ENCODE measurements at regions not wholly inside any gene's neighbourhood (a gene's known extent, or its start where the extent isn't known, plus 50 kb on each side); places are given as distances from the start of the nearest gene placed in this dataset.

DNA sequence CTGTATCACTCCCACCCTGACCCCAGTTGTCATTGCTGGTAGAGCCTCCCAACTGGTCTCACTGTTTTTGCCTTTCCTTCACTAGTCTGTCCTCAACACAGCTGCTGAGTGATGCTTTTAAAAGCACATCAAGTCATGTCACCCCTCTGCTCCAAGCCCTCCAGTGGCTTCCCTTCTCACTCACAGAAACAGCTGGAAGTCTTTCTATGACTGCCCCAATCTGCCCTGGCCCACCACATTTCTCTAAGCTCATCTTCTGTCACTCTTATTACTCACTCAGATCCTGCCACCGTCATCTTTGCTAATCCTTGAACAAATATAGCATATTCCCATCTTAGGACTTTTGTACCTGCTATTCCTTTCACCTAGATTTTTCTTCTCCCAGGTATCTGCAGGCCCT lies 242.6 kb upstream of the RBBP8 start:
- no peak for DNase-seq (ENCODE audit: low spot score)
- Histone ChIP-seq H3K27ac (no peak overlapping the region), H3K4me3 (no peak overlapping the region)
- TF ChIP-seq, protein P1, sequence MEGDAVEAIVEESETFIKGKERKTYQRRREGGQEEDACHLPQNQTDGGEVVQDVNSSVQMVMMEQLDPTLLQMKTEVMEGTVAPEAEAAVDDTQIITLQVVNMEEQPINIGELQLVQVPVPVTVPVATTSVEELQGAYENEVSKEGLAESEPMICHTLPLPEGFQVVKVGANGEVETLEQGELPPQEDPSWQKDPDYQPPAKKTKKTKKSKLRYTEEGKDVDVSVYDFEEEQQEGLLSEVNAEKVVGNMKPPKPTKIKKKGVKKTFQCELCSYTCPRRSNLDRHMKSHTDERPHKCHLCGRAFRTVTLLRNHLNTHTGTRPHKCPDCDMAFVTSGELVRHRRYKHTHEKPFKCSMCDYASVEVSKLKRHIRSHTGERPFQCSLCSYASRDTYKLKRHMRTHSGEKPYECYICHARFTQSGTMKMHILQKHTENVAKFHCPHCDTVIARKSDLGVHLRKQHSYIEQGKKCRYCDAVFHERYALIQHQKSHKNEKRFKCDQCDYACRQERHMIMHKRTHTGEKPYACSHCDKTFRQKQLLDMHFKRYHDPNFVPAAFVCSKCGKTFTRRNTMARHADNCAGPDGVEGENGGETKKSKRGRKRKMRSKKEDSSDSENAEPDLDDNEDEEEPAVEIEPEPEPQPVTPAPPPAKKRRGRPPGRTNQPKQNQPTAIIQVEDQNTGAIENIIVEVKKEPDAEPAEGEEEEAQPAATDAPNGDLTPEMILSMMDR (IDR thresholded peaks at IDR 0.05), result no peak

DNA sequence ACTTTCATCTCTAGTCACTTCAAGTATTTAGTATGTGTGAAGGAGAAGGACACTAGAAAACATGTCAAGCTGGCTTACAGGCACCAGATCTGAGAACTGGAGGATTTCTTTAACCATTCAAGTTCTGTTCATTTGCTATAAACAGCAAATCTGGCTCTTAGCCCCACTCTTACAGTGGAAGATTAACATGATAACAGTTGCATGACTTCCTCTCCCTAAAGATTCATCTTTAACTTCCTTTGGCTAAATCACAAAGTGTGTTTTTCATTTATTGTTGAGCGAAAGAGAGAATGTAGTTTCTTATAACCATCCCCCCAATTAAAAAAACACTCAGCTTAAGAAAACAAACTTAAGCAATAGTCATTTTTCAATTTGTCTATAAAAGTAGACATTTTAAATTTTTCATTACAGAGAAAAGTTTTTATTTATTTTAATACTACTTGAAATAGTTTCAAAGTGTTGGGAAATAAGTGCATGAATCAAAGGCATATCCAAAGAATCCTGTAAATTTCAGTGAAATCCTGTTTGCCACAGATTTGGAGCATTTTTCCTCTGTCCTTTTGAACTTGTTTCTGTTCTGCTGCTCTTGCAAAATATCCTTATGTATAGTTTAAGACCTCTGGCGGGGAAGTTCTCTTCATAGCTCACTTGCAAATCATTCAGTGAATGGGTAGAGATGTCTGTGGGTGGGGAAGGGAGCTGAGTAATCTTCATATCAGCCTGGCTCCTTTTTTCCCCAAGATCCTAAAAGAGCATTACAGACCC lies 241.0 kb upstream of the RBBP8 start:
- TF ChIP-seq, protein P1 (IDR thresholded peaks at IDR 0.05), result no peak
- no peak overlapping the region for H3K27ac ChIP-seq
- no peak overlapping the region for H3K4me3 ChIP-seq
- DNase-seq (ENCODE audit: low spot score), result no peak

DNA sequence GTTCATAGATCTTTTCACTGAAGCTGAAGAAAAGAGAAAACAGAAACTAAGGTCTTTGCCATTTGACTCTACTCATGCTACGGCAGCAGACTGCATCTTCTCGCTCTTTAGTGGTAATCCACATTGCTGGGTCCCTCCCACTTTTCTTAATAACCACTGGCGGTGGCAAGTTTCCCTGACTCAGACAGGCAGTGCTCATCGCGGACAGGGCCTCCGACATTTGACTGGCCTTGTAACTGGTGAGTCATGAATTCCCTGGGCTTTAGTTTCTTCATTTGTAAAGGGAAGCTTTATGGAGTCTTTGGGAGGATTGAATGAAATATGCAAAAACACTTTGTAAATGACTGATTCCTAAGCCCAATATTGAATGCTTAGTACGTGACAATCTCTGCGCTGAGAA lies 238.2 kb upstream of the RBBP8 start:
- DNase-seq (ENCODE audit: low spot score), result no peak

DNA sequence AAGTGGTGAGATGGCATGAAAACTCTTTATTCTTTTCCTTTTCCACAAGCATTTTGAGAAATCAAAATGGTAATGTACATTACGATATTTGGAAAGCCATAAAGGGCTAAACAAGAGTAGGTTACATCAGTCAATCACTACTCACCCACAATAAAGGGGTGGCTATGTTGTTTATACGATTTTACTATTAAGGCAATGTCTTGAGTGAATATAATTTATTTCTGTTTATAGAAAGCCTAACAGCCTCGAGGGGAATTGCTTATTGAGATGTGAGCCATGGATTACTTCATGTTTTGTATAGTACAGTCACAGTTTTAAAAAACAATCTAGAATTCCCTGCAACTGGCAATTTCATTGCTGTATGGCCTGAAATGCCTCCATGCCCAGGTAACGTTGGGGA lies 237.5 kb upstream of the RBBP8 start:
- TF ChIP-seq, protein P1 (IDR thresholded peaks at IDR 0.05), result no peak
- DNase-seq (ENCODE audit: low spot score), result no peak
- no peak overlapping the region for H3K4me3 ChIP-seq
- H3K27ac ChIP-seq, result no peak overlapping the region

More for the DNA sequence above, 238.2 kb upstream of the RBBP8 start:
- TF ChIP-seq, protein P1 (IDR thresholded peaks at IDR 0.05), result no peak
- Histone ChIP-seq H3K27ac (no peak overlapping the region), H3K4me3 (no peak overlapping the region)

DNA sequence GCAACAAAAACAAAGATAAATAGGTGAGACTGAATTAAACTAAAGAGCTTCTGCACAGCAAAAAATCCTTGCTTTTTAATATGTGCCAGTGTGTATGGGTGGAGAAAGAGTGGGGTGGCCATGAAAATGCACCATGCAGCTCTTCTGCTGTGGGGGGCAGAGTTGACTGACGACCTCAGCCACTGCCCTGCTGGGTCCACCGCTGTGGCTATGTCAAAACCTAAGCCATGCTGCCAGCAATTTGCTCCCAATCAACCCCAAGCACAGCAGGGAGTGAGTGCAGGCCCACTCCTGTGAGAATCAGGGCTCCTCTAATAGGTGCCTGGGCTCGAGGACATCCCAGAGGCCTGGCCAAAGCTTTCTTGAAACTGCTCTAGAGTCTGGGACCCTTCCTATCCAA lies 235.6 kb upstream of the RBBP8 start:
- no peak overlapping the region for H3K4me3 ChIP-seq
- TF ChIP-seq, protein P1 (IDR thresholded peaks at IDR 0.05), result no peak
- no peak overlapping the region for H3K27ac ChIP-seq
- no peak for DNase-seq (ENCODE audit: low spot score)

DNA sequence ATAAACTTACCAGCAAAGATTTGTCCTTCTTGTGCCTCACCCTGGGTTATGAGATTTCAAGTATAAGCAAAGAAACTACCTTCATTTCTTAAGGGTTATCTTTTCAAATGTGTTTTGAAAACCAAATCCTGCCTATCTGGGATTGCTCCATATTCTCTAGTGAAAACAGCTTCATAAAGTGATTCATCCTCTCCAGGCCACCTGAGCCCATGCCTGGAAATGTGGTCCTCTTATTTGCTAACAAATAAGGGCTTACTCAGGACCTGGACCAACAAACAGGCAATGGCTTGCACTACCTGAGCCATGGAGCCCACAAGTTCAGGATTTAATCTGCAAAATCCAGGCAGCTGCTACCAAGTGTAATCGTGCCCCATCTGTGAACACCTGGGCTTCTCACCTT lies 234.4 kb upstream of the RBBP8 start:
- Histone ChIP-seq H3K4me3 (no peak overlapping the region), H3K27ac (no peak overlapping the region)
- TF ChIP-seq, protein P1 (IDR thresholded peaks at IDR 0.05), result no peak
- no peak for DNase-seq (ENCODE audit: low spot score)

DNA sequence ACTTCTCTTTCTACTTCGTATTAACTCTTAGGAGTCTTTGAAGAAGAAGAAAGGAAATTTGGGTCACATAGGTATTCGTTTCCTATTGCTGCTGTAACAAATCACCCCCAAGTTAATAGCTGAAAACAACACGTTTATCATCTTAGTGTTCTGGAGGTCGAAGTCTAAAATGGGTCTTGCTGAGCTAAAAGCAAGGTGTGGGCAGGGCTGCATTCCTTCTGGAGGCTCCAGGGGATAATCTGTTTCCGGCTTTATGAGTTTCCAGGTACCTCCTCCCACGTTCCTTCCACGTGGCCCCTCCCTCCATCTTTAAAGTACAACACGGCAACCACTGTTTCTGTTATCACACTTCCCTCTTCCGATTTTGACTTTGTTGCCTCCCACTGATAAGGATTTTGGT lies 233.5 kb upstream of the RBBP8 start:
- no peak for DNase-seq (ENCODE audit: low spot score)
- TF ChIP-seq, protein P1 (IDR thresholded peaks at IDR 0.05), result no peak
- Histone ChIP-seq H3K27ac (no peak overlapping the region), H3K4me3 (no peak overlapping the region)

All from coronary artery (tissue), 2 donors.